K562 (cell line): ENCODE measurements at regions not wholly inside any gene's neighbourhood (a gene's known extent, or its start where the extent isn't known, plus 50 kb on each side); places are given as distances from the start of the nearest gene placed in this dataset.

Source experiments
- ATAC-seq: fragments of 200-7000 bp; cut with Tn5 transposase; 3 replicates; pipeline ENCODE4 v1.9.1; 2020; ENCODE audit warnings: moderate library complexity
- BruUV-seq: library from RNA; stranded (reverse); fragments of 400-500 nt; replicated peaks from 2 replicates; lab custom pipeline; 2021; lab: Mats Ljungman, UMichigan
- CTCF ChIA-PET: fragments of 300-600 bp; formaldehyde crosslinking; extraction: SDS; loops from one replicate; lab custom pipeline; 2021; ENCODE audit warnings: low intra/inter-chr PET ratio; lab: Yijun Ruan, JAX
- POLR2A ChIA-PET: fragments of 300-600, 350-650 bp; sonication (Branson Sonifier 250); formaldehyde crosslinking; extraction: SDS; loops from one replicate; lab custom pipeline; 2021; ENCODE audit warnings: antibody characterized with exemption, inconsistent platforms; lab: Yijun Ruan, JAX
- DNase-seq, 4 experiments: peaks; one replicate each; pipeline versions ENCODE4 v3.0.0 to v3.0.0-alpha.2; 2011 to 2018; ENCODE audit warnings: low spot score in 3 of 4, mixed read lengths in 3 of 4; ENCODE audit errors: extremely low read depth in 1 of 4
- FAIRE-seq: peaks from 2 replicates; lab custom pipeline; 2011; peaks lifted over from hg19 to GRCh38; lab: Jason Lieb, UNC
- H2AFZ ChIP-seq: 2 replicates; pipeline ENCODE4 v1.6.0; 2011; ENCODE audit warnings: low read depth, low read length, control low read depth, inconsistent platforms
- H3K27ac ChIP-seq: fragments of 200-600 bp; 3 replicates; pipeline ENCODE4 v1.8.0; 2011; ENCODE audit warnings: low read depth, mild to moderate bottlenecking, control low read depth, inconsistent platforms, low read length, moderate library complexity, mixed read lengths; ENCODE audit errors: extremely low read depth
- H3K27me3 ChIP-seq, 2 experiments: fragments of 300-600 bp in 1 of 2; 2 replicates in 1 of 2; 3 replicates in 1 of 2; pipeline versions ENCODE4 v1.6.0 to v1.8.0; 2011; ENCODE audit warnings: inconsistent platforms in 2 of 2, low read length in 2 of 2, mild to moderate bottlenecking in 1 of 2, mixed read lengths in 1 of 2, moderate library complexity in 1 of 2; ENCODE audit not compliant: control insufficient read depth in 2 of 2, insufficient read depth in 2 of 2
- H3K36me3 ChIP-seq: fragments of 300-600 bp; 3 replicates; pipeline ENCODE4 v1.8.0; 2011; ENCODE audit warnings: mild to moderate bottlenecking, low read length, inconsistent platforms; ENCODE audit not compliant: control insufficient read depth, insufficient read depth
- H3K4me1 ChIP-seq, 2 experiments: fragments of 200-600 bp in 1 of 2; replicated peaks in 1 of 2; 2 replicates in 1 of 2; 3 replicates in 1 of 2; pipeline versions ENCODE4 v1.5.1 to v1.8.0; 2011; ENCODE audit warnings: inconsistent platforms in 2 of 2, low read length in 2 of 2, mild to moderate bottlenecking in 1 of 2, mixed read lengths in 1 of 2, moderate library complexity in 1 of 2; ENCODE audit not compliant: control insufficient read depth in 2 of 2, insufficient read depth in 2 of 2
- H3K4me2 ChIP-seq: 2 replicates; pipeline ENCODE4 v1.6.1; 2011; ENCODE audit warnings: low read length, control low read depth, inconsistent platforms, mixed read lengths; ENCODE audit not compliant: insufficient read depth
- H3K4me3 ChIP-seq: fragments of 200-600 bp; sonication (generic), shearing (Covaris generic); 2 replicates; pipeline ENCODE4 v1.5.1; 2016; ENCODE audit warnings: control low read depth, inconsistent platforms
- H3K79me2 ChIP-seq: fragments of 200-600 bp; 3 replicates; pipeline ENCODE4 v1.8.0; 2011; ENCODE audit warnings: low read length, inconsistent platforms; ENCODE audit not compliant: control insufficient read depth, insufficient read depth
- H3K9ac ChIP-seq, 2 experiments: 2 replicates each; pipeline versions ENCODE4 v1.6.0 to v1.6.1; 2011; ENCODE audit warnings: low read depth in 2 of 2, low read length in 2 of 2, control low read depth in 1 of 2, inconsistent platforms in 1 of 2, mild to moderate bottlenecking in 1 of 2, mixed read lengths in 1 of 2; ENCODE audit not compliant: insufficient read depth in 1 of 2
- H3K9me1 ChIP-seq: one replicate; pipeline ENCODE4 v1.6.0; 2011; ENCODE audit warnings: inconsistent platforms, mild to moderate bottlenecking, low read length, moderate library complexity; ENCODE audit not compliant: control insufficient read depth, insufficient read depth
- H3K9me3 ChIP-seq: replicated peaks from 2 replicates; pipeline ENCODE4 v1.5.1; 2011; ENCODE audit warnings: low read depth, low read length, inconsistent platforms; ENCODE audit not compliant: control insufficient read depth, insufficient read depth
- H4K20me1 ChIP-seq: replicated peaks from 2 replicates; pipeline ENCODE4 v1.6.1; 2011; ENCODE audit warnings: low read length, inconsistent platforms, mixed read lengths; ENCODE audit not compliant: control insufficient read depth, insufficient read depth
- GTF2B ChIP-seq: IDR thresholded peaks from 2 replicates; pipeline ENCODE4 v1.6.1; 2011; ENCODE audit not compliant: insufficient read length; ENCODE audit errors: extremely low read depth
- HDAC3 ChIP-seq: fragments of 450-650 bp; IDR thresholded peaks from 2 replicates; pipeline ENCODE4 v1.6.1; 2018; ENCODE audit warnings: borderline replicate concordance, mild to moderate bottlenecking, moderate library complexity; ENCODE audit not compliant: partially characterized antibody
- HIVEP1 ChIP-seq: fragments of 250-450 bp; sonication (Bioruptor Pico); IDR thresholded peaks from 2 replicates; pipeline ENCODE4 v1.4.0; 2020; ENCODE audit warnings: mild to moderate bottlenecking
- ZNF224 ChIP-seq: sonication (generic); formaldehyde crosslinking; IDR thresholded peaks from 2 replicates; pipeline ENCODE4 v1.8.0; 2022; ENCODE audit warnings: mild to moderate bottlenecking, missing genetic modification reagents
- ZNF79 ChIP-seq: fragments of 250-450 bp; sonication (Bioruptor Pico); IDR thresholded peaks from 2 replicates; pipeline ENCODE4 v1.4.0; 2020; ENCODE audit warnings: low read depth, mild to moderate bottlenecking, moderate library complexity
- WGBS: fragments of 100-300 bp; shearing (Covaris generic); methylation state at CpG from one replicate; pipeline ENCODE4 v1.1.6; 2016; ENCODE audit warnings: low coverage, mixed read lengths; ENCODE audit not compliant: insufficient coverage; ENCODE audit errors: missing lambda C conversion rate; 5-methylcytosine and 5-hydroxymethylcytosine counted together
- in situ Hi-C: fragments of 300-500 bp; cut with MboI; formaldehyde crosslinking; loops from 4 replicates; pipeline ENCODE4 v1.15.0; 2018; ENCODE audit warnings: inconsistent platforms, mixed read lengths
- intact Hi-C: fragments of 100-400 bp; cut with micrococcal nuclease; formaldehyde crosslinking; loops from 2 replicates; pipeline ENCODE4 v1.14.2; 2022

DNA sequence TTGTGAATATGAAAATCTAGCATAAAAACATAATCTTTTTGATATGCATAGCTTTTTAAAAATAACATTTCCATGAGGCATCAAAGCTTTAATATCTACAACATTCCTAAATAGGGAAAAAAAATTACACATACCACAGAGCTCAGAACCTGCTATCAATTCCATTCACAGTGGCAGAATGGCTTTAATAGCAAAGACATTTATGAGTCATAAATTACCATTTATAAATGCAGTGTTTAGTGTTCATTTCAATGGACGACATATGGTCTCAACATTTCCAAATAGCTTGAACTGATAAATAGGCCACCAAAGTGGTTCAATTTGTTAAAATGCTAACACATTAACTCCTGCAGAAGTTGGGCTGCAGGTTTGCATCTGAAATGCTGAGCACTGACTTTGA, 600.6 kb upstream of the SETBP1 start:
- in situ Hi-C loops = no loop called here
- POLR2A ChIA-PET = no interaction called here

GRCh38 chr18:44089732-44090131, 591.0 kb upstream of the SETBP1 start:
- Histone ChIP-seq H3K9me3 (no peaks in the 10 kb centered on the region), H4K20me1 (no peaks in the 10 kb centered on the region), H2AFZ (no peak overlapping the region), H3K79me2 (no peaks in the 10 kb centered on the region), H3K27me3 (no peaks in the 10 kb centered on the region), H3K4me2 (no peak overlapping the region), H3K9me1 (no peaks in the 10 kb centered on the region), H3K36me3 (no peaks in the 10 kb centered on the region), H3K4me3 (no peak overlapping the region), H3K4me1 (no peaks in the 10 kb centered on the region), H3K9ac (no peak overlapping the region), H3K27ac (no peak overlapping the region)
- POLR2A ChIA-PET = no interaction called here
- intact Hi-C loops (no loop called here), in situ Hi-C loops (no loop called here)
- no peak for FAIRE-seq
- DNase-seq = no peak
- WGBS = 0% methylated on average over 2 of the region's 2 CpGs
- CTCF ChIA-PET = no interaction called here
- BruUV-seq = no TSS peak
- ATAC-seq = no peak
- TF ChIP-seq ZNF79 (CRISPR knock-in tag) = no peak
- TF ChIP-seq HDAC3 = no peak

More for the DNA sequence above, 600.6 kb upstream of the SETBP1 start:
- Histone ChIP-seq H3K36me3 (no peaks in the 10 kb centered on the region), H4K20me1 (no peaks in the 10 kb centered on the region), H3K79me2 (no peaks in the 10 kb centered on the region), H3K9me3 (no peaks in the 10 kb centered on the region), H3K4me1 (no peaks in the 10 kb centered on the region), H2AFZ (no peak overlapping the region), H3K4me2 (no peak overlapping the region), H3K27me3 (no peaks in the 10 kb centered on the region), H3K4me3 (no peak overlapping the region), H3K9ac (no peak overlapping the region), H3K9me1 (no peaks in the 10 kb centered on the region), H3K27ac (no peak overlapping the region)
- no peak for FAIRE-seq
- ATAC-seq = no peak
- intact Hi-C loops = no loop called here
- no peak for DNase-seq
- CTCF ChIA-PET = no interaction called here
- WGBS = 8% methylated on average over 1 of the region's 1 CpG
- BruUV-seq = no TSS peak
- TF ChIP-seq ZNF224 = no peak
- no peak for TF ChIP-seq GTF2B
- no peak for TF ChIP-seq HIVEP1 (CRISPR knock-in tag)
